Neural progenitor cell (in vitro differentiated cells): ENCODE measurements at regions not wholly inside any gene's neighbourhood (a gene's known extent, or its start where the extent isn't known, plus 50 kb on each side); places are given as distances from the start of the nearest gene placed in this dataset.

Source experiments
- DNase-seq: peaks from one replicate; pipeline ENCODE4 v3.0.0-alpha.2; 2016; ENCODE audit warnings: low spot score
- H2AFZ ChIP-seq: fragments of 200-600 bp; sonication (generic); replicated peaks from 2 replicates; pipeline ENCODE4 v1.6.1; 2016; ENCODE audit warnings: antibody characterized with exemption
- H3F3A ChIP-seq: fragments of 200-600 bp; sonication (generic); 2 replicates; pipeline ENCODE4 v1.6.1; 2016; ENCODE audit warnings: antibody characterized with exemption, low read depth
- H3K27ac ChIP-seq: fragments of 200-600 bp; sonication (generic); 2 replicates; pipeline ENCODE4 v1.5.1; 2016; ENCODE audit warnings: mild to moderate bottlenecking
- H3K27me3 ChIP-seq: fragments of 200-600 bp; sonication (generic); 2 replicates; pipeline ENCODE4 v1.6.1; 2016; ENCODE audit warnings: mild to moderate bottlenecking, moderate library complexity
- H3K36me3 ChIP-seq: fragments of 200-600 bp; sonication (generic); 2 replicates; pipeline ENCODE4 v1.5.1; 2016
- H3K4me1 ChIP-seq: fragments of 200-600 bp; sonication (generic); 2 replicates; pipeline ENCODE4 v1.6.1; 2016; ENCODE audit warnings: mixed run types
- H3K4me2 ChIP-seq: fragments of 200-600 bp; sonication (generic); 2 replicates; pipeline ENCODE4 v1.6.1; 2016
- H3K4me3 ChIP-seq: fragments of 200-600 bp; sonication (generic); 2 replicates; pipeline ENCODE4 v1.5.1; 2016
- H3K79me2 ChIP-seq: fragments of 200-600 bp; sonication (generic); 2 replicates; pipeline ENCODE4 v1.6.1; 2016; ENCODE audit warnings: low read depth
- H3K9ac ChIP-seq: fragments of 200-600 bp; sonication (generic); 2 replicates; pipeline ENCODE4 v1.6.1; 2016
- H3K9me3 ChIP-seq: fragments of 200-600 bp; sonication (generic); 2 replicates; pipeline ENCODE4 v1.5.1; 2016; ENCODE audit warnings: low read depth
- H4K20me1 ChIP-seq: fragments of 200-600 bp; sonication (generic); 2 replicates; pipeline ENCODE4 v1.6.1; 2016; ENCODE audit warnings: low read depth
- H3K27ac Mint-ChIP-seq: 3 replicates; pipeline ENCODE4 v1.8.0; 2021; ENCODE audit warnings: mixed read lengths
- H3K27me3 Mint-ChIP-seq: 2 replicates; pipeline ENCODE4 v1.8.0; 2022; ENCODE audit warnings: low read depth, mild to moderate bottlenecking, inconsistent platforms, moderate library complexity, mixed read lengths; ENCODE audit not compliant: insufficient read depth
- H3K36me3 Mint-ChIP-seq: 3 replicates; pipeline ENCODE4 v1.8.0; 2021; ENCODE audit warnings: mixed read lengths
- H3K4me1 Mint-ChIP-seq: 3 replicates; pipeline ENCODE4 v1.8.0; 2021; ENCODE audit warnings: mixed read lengths
- H3K4me3 Mint-ChIP-seq: 3 replicates; pipeline ENCODE4 v1.8.0; 2021; ENCODE audit warnings: mild to moderate bottlenecking, moderate library complexity, mixed read lengths
- H3K9me3 Mint-ChIP-seq: 3 replicates; pipeline ENCODE4 v1.8.0; 2020; ENCODE audit warnings: mixed read lengths
- EZH2 ChIP-seq: fragments of 200-600 bp; sonication (generic); IDR thresholded peaks from 2 replicates; pipeline ENCODE4 v1.6.1; 2017; ENCODE audit warnings: antibody characterized with exemption, mild to moderate bottlenecking, moderate library complexity
- EZH2phosphoT487 ChIP-seq: fragments of 200-600 bp; sonication (generic); IDR thresholded peaks from 2 replicates; pipeline ENCODE4 v1.6.1; 2017; ENCODE audit warnings: antibody characterized with exemption
- TF ChIP-seq, protein P1 (sequence below): fragments of 200-600 bp; sonication (generic); IDR thresholded peaks from 2 replicates; pipeline ENCODE4 v1.5.1; 2017; ENCODE audit warnings: antibody characterized with exemption, mild to moderate bottlenecking

DNA sequence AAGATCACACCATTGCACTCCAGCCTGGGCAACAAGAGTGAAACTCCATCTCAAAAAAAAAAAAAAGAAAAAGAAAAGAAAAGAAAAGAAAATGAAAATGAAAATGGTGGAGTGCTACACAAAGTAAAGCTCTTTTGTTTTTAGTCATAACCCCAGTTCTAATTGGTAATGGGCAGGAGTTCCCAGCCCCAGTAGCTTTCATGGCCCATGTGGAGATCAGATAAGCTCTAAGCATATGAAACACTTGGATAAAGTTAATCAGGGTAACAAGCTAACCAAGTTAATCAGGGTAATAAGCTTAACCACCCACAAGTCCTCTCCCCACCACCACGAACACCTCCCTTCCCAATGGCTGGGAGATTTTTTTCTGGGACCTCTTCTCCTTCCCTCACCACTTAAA, 240.8 kb downstream of the BCL11A start:
- no peak overlapping the region for H3K4me2 ChIP-seq
- no peaks in the 10 kb centered on the region for H4K20me1 ChIP-seq
- H3K27me3 ChIP-seq, result no peaks in the 10 kb centered on the region
- no peak overlapping the region for H3K4me3 Mint-ChIP-seq
- no peak for DNase-seq
- H3K4me1 ChIP-seq, result peaks cover 18% of the 10 kb centered on the region
- H3K36me3 ChIP-seq, result no peaks in the 10 kb centered on the region
- no peaks in the 10 kb centered on the region for H3K79me2 ChIP-seq
- no peaks in the 10 kb centered on the region for H3K36me3 Mint-ChIP-seq
- H3K9me3 ChIP-seq, result no peaks in the 10 kb centered on the region
- H3K9ac ChIP-seq, result no peak overlapping the region
- H3K9me3 Mint-ChIP-seq, result no peaks in the 10 kb centered on the region
- TF ChIP-seq EZH2 (no peak), EZH2phosphoT487 (no peak)
- TF ChIP-seq, protein P1, sequence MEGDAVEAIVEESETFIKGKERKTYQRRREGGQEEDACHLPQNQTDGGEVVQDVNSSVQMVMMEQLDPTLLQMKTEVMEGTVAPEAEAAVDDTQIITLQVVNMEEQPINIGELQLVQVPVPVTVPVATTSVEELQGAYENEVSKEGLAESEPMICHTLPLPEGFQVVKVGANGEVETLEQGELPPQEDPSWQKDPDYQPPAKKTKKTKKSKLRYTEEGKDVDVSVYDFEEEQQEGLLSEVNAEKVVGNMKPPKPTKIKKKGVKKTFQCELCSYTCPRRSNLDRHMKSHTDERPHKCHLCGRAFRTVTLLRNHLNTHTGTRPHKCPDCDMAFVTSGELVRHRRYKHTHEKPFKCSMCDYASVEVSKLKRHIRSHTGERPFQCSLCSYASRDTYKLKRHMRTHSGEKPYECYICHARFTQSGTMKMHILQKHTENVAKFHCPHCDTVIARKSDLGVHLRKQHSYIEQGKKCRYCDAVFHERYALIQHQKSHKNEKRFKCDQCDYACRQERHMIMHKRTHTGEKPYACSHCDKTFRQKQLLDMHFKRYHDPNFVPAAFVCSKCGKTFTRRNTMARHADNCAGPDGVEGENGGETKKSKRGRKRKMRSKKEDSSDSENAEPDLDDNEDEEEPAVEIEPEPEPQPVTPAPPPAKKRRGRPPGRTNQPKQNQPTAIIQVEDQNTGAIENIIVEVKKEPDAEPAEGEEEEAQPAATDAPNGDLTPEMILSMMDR, result no peak
- H3K27me3 Mint-ChIP-seq, result peaks cover 19% of the 10 kb centered on the region
- no peak overlapping the region for H3K4me3 ChIP-seq
- peaks cover 3% of the 10 kb centered on the region for H3F3A ChIP-seq
- peaks cover 34% of the 10 kb centered on the region for H3K4me1 Mint-ChIP-seq
- H3K27ac ChIP-seq, result no peak overlapping the region
- no peak overlapping the region for H3K27ac Mint-ChIP-seq
- no peak overlapping the region for H2AFZ ChIP-seq

DNA sequence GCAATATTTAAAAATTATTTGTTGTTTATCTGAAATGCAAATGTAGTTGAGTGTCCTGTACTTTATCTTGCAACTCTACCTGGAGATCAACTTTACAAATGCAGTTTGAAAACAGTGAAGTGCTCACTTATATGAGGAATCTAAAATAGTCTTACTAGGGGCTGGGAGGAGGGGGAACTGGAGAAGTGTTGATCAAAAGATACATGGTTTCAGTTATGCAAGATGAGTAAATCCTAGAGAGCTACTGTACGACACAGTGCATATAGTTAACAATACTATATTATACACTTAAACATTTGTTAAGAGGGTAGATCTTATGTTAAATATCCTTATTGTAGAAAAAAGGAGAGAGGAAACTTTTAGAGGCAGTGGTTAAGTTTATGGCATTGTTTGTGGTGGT, 241.9 kb downstream of the BCL11A start:
- peaks cover 14% of the 10 kb centered on the region for H3K27me3 Mint-ChIP-seq

DNA sequence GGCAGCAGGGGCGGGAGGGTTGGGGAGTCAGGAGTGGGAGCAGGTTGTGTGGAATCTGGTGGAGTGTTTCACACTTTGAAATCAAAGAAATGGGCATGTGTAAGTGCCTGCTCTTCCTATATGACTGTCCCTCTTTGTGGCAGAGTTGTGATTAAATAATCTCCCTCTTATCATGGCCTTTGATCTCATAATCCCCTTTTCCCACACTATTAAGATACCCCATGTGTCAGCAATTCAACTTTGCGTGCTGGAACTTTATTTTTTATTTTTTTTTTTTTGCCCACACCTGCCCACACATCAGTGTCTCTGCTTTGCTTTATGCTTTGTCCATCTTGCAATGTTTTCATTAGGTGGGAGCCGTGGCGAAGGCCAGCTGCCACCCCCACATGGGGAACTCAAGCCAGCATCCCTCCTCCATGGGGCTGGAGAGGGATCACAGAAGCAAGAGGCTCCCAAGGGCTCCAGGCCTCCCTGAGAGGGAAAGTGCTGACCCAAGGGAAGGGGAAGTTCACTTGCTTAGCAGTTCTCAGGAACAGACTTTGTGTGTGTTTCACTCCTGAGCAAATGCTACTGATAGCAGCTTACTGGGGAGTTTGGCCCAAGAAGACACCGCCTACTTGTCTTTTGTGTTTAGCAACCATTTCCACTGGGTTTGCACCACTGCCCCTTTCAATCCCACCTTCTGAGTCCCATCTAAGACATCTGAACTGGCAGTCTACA, 243.4 kb downstream of the BCL11A start:
- DNase-seq, result no peak
- TF ChIP-seq, protein P1, result no peak
- no peak for TF ChIP-seq EZH2phosphoT487
- TF ChIP-seq EZH2, result no peak
- no peak overlapping the region for H3K4me3 Mint-ChIP-seq
- H3K27me3 ChIP-seq, result no peaks in the 10 kb centered on the region
- peaks cover 11% of the 10 kb centered on the region for H3K27me3 Mint-ChIP-seq
- H3K27ac Mint-ChIP-seq, result no peak overlapping the region
- no peaks in the 10 kb centered on the region for H3K9me3 Mint-ChIP-seq
- no peaks in the 10 kb centered on the region for H3F3A ChIP-seq
- no peak overlapping the region for H3K4me3 ChIP-seq
- H3K4me2 ChIP-seq, result no peak overlapping the region
- H3K4me1 Mint-ChIP-seq, result peaks cover 14% of the 10 kb centered on the region
- H3K9me3 ChIP-seq, result no peaks in the 10 kb centered on the region
- H2AFZ ChIP-seq, result no peak overlapping the region
- no peaks in the 10 kb centered on the region for H4K20me1 ChIP-seq
- no peak overlapping the region for H3K27ac ChIP-seq
- peaks cover 4% of the 10 kb centered on the region for H3K4me1 ChIP-seq
- no peaks in the 10 kb centered on the region for H3K79me2 ChIP-seq
- H3K36me3 Mint-ChIP-seq, result no peaks in the 10 kb centered on the region
- H3K36me3 ChIP-seq, result no peaks in the 10 kb centered on the region
- H3K9ac ChIP-seq, result no peak overlapping the region

More for the DNA sequence above, 241.9 kb downstream of the BCL11A start:
- Mint-ChIP-seq H3K4me1 (peaks cover 25% of the 10 kb centered on the region), H3K9me3 (no peaks in the 10 kb centered on the region), H3K4me3 (peak overlapping the region; percentile 48), H3K27ac (no peak overlapping the region), H3K36me3 (no peaks in the 10 kb centered on the region)
- Histone ChIP-seq H3K4me1 (peaks cover 10% of the 10 kb centered on the region), H3K27ac (no peak overlapping the region), H4K20me1 (no peaks in the 10 kb centered on the region), H3K27me3 (no peaks in the 10 kb centered on the region), H3K4me2 (no peak overlapping the region), H2AFZ (no peak overlapping the region), H3K9me3 (no peaks in the 10 kb centered on the region), H3K9ac (no peak overlapping the region), H3K79me2 (no peaks in the 10 kb centered on the region), H3K4me3 (no peak overlapping the region), H3F3A (no peaks in the 10 kb centered on the region), H3K36me3 (no peaks in the 10 kb centered on the region)
- TF ChIP-seq, protein P1, result no peak
- TF ChIP-seq EZH2phosphoT487 (no peak), EZH2 (no peak)
- no peak for DNase-seq
